ENCODE measurements at regions not wholly inside any gene's neighbourhood (a gene's known extent, or its start where the extent isn't known, plus 50 kb on each side); places are given as distances from the start of the nearest gene placed in this dataset.

GRCh38 chr16:85563034-85563433, 50.1 kb upstream of the GSE1 start:
- peak overlapping the region; percentile 37 to 81 (median 52) for H3K9ac ChIP-seq (ENCODE audit: low read length in 5 of 5)
- H3K27me3 ChIP-seq (ENCODE audit: control insufficient read depth in 5 of 5, insufficient read depth in 4 of 5, low read length in 5 of 5) = no peaks in the 10 kb centered on the region
- H3K4me3 ChIP-seq (ENCODE audit: low read depth in 1 of 5, low read length in 5 of 5) = peak overlapping the region in 3 of 5 donors; percentile 18 to 47 (median 44)
- H3K4me1 ChIP-seq (ENCODE audit: control insufficient read depth in 5 of 5, insufficient read depth in 5 of 5, low read length in 5 of 5) = peaks cover 42 to 97% (median 93%) of the 10 kb centered on the region in 5 donors
- peaks cover 0 to 2% (median 0%) of the 10 kb centered on the region in 5 donors for H3K36me3 ChIP-seq (ENCODE audit: control insufficient read depth in 5 of 5, insufficient read depth in 5 of 5, low read length in 5 of 5)
- peak overlapping the region; percentile 98 for H3K27ac ChIP-seq (ENCODE audit: low read depth, low read length)
- H3K9me3 ChIP-seq (ENCODE audit: control insufficient read depth in 5 of 5, low read length in 5 of 5) = no peaks in the 10 kb centered on the region

All from subcutaneous abdominal adipose tissue (tissue), 5 donors.